ENCODE measurements at regions not wholly inside any gene's neighbourhood (a gene's known extent, or its start where the extent isn't known, plus 50 kb on each side); places are given as distances from the start of the nearest gene placed in this dataset.

- no peaks in the 10 kb centered on the region for H3K4me1 ChIP-seq (ENCODE audit: control insufficient read depth in 2 of 2, insufficient read depth in 2 of 2, low read length in 2 of 2)
- no peak overlapping the region for H3K4me3 ChIP-seq (ENCODE audit: low read length in 2 of 2)
- 97% methylated on average over 2 of the region's 2 CpGs for WGBS
- H3K9me3 ChIP-seq (ENCODE audit: control insufficient read depth in 2 of 2, insufficient read depth in 1 of 2, low read length in 1 of 2): no peaks in the 10 kb centered on the region
- no peaks in the 10 kb centered on the region for H3K36me3 ChIP-seq (ENCODE audit: control insufficient read depth in 2 of 2, insufficient read depth in 2 of 2, low read length in 1 of 2)
- no peak for DNase-seq (ENCODE audit: low read depth in 6 of 9, low spot score in 9 of 9)
- H3K27ac ChIP-seq (ENCODE audit: low read depth in 1 of 2, low read length in 1 of 2): no peak overlapping the region
- no peaks in the 10 kb centered on the region for H3K27me3 ChIP-seq (ENCODE audit: control insufficient read depth in 2 of 2, insufficient read depth in 1 of 2, low read length in 1 of 2)
Observed at GRCh38 chr3:17800232-17800631, 57.8 kb upstream of the TBC1D5 start.

- Histone ChIP-seq H3K27ac (ENCODE audit: low read depth in 1 of 2, low read length in 1 of 2) (no peak overlapping the region), H3K9me3 (ENCODE audit: control insufficient read depth in 2 of 2, insufficient read depth in 1 of 2, low read length in 1 of 2) (no peaks in the 10 kb centered on the region), H3K4me3 (ENCODE audit: low read length in 2 of 2) (no peak overlapping the region), H3K27me3 (ENCODE audit: control insufficient read depth in 2 of 2, insufficient read depth in 1 of 2, low read length in 1 of 2) (no peaks in the 10 kb centered on the region), H3K36me3 (ENCODE audit: control insufficient read depth in 2 of 2, insufficient read depth in 2 of 2, low read length in 1 of 2) (no peaks in the 10 kb centered on the region), H3K4me1 (ENCODE audit: control insufficient read depth in 2 of 2, insufficient read depth in 2 of 2, low read length in 2 of 2) (no peaks in the 10 kb centered on the region)
- DNase-seq (ENCODE audit: low read depth in 6 of 9, low spot score in 9 of 9): no peak
- 99% methylated on average over 5 of the region's 5 CpGs for WGBS
Observed at GRCh38 chr3:17799312-17799711, 56.9 kb upstream of the TBC1D5 start.

- Histone ChIP-seq H3K9me3 (ENCODE audit: control insufficient read depth in 2 of 2, insufficient read depth in 1 of 2, low read length in 1 of 2) (no peaks in the 10 kb centered on the region), H3K4me3 (ENCODE audit: low read length in 2 of 2) (no peak overlapping the region), H3K27ac (ENCODE audit: low read depth in 1 of 2, low read length in 1 of 2) (no peak overlapping the region), H3K27me3 (ENCODE audit: control insufficient read depth in 2 of 2, insufficient read depth in 1 of 2, low read length in 1 of 2) (no peaks in the 10 kb centered on the region), H3K36me3 (ENCODE audit: control insufficient read depth in 2 of 2, insufficient read depth in 2 of 2, low read length in 1 of 2) (no peaks in the 10 kb centered on the region), H3K4me1 (ENCODE audit: control insufficient read depth in 2 of 2, insufficient read depth in 2 of 2, low read length in 2 of 2) (no peaks in the 10 kb centered on the region)
- DNase-seq (ENCODE audit: low read depth in 6 of 9, low spot score in 9 of 9): no peak
Observed at GRCh38 chr3:17798000-17798399, 55.6 kb upstream of the TBC1D5 start.

GRCh38 chr3:17795711-17796110 lies 53.3 kb upstream of the TBC1D5 start:
- no peaks in the 10 kb centered on the region for H3K4me1 ChIP-seq (ENCODE audit: control insufficient read depth in 2 of 2, insufficient read depth in 2 of 2, low read length in 2 of 2)
- no peaks in the 10 kb centered on the region for H3K36me3 ChIP-seq (ENCODE audit: control insufficient read depth in 2 of 2, insufficient read depth in 2 of 2, low read length in 1 of 2)
- 94% methylated on average over 3 of the region's 3 CpGs for WGBS
- peaks cover 0 to 3% of the 10 kb centered on the region in 2 donors for H3K9me3 ChIP-seq (ENCODE audit: control insufficient read depth in 2 of 2, insufficient read depth in 1 of 2, low read length in 1 of 2)
- no peaks in the 10 kb centered on the region for H3K27me3 ChIP-seq (ENCODE audit: control insufficient read depth in 2 of 2, insufficient read depth in 1 of 2, low read length in 1 of 2)
- DNase-seq (ENCODE audit: low read depth in 6 of 9, low spot score in 9 of 9): no peak
- H3K27ac ChIP-seq (ENCODE audit: low read depth in 1 of 2, low read length in 1 of 2): no peak overlapping the region
- no peak overlapping the region for H3K4me3 ChIP-seq (ENCODE audit: low read length in 2 of 2)

GRCh38 chr3:17795280-17795679 lies 52.8 kb upstream of the TBC1D5 start:
- DNase-seq (ENCODE audit: low read depth in 6 of 9, low spot score in 9 of 9): no peak
- H3K36me3 ChIP-seq (ENCODE audit: control insufficient read depth in 2 of 2, insufficient read depth in 2 of 2, low read length in 1 of 2): no peaks in the 10 kb centered on the region
- 98% methylated on average over 1 of the region's 1 CpG for WGBS

DNA sequence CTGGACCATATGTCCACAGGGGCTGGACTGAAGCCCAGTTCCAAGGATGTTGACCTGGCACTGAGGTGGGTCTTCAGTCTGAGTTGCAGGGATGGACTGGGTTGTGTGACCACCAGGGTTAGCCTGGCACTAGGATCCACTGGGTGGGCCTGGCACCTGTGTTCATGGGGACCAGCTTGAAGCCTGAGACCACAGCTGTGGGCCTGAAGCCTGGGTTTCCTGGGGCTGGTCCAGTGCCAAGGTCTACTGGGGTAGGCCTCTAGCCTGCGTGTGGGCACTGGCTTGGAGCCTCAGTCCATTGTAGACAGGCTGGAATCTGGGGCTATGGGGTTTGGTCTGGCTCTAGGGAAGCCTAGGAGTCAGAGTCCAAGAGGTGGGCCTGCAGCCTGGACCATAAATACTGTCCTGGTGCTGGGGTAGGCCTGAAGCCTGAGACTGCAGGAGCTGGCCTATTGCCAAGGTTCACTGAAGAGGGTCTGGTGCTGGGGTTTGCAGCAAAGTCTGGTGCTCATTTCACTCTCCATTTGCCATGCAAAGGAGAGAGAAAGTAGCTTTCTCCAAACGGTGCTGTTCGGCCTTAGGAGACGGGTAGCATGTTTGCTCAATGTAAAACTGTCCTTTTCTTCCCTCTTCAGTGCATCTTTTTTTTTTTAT lies 51.2 kb upstream of the TBC1D5 start:
- Histone ChIP-seq H3K36me3 (ENCODE audit: control insufficient read depth in 2 of 2, insufficient read depth in 2 of 2, low read length in 1 of 2) (no peaks in the 10 kb centered on the region), H3K4me1 (ENCODE audit: control insufficient read depth in 2 of 2, insufficient read depth in 2 of 2, low read length in 2 of 2) (no peaks in the 10 kb centered on the region), H3K4me3 (ENCODE audit: low read length in 2 of 2) (no peak overlapping the region), H3K27me3 (ENCODE audit: control insufficient read depth in 2 of 2, insufficient read depth in 1 of 2, low read length in 1 of 2) (no peaks in the 10 kb centered on the region), H3K27ac (ENCODE audit: low read depth in 1 of 2, low read length in 1 of 2) (no peak overlapping the region), H3K9me3 (ENCODE audit: control insufficient read depth in 2 of 2, insufficient read depth in 1 of 2, low read length in 1 of 2) (peaks cover 0 to 3% of the 10 kb centered on the region in 2 donors)
- no peak for DNase-seq (ENCODE audit: low read depth in 6 of 9, low spot score in 9 of 9)
- 96% methylated on average over 4 of the region's 4 CpGs for WGBS

More at GRCh38 chr3:17795280-17795679, 52.8 kb upstream of the TBC1D5 start:
- H3K4me1 ChIP-seq (ENCODE audit: control insufficient read depth in 2 of 2, insufficient read depth in 2 of 2, low read length in 2 of 2): no peaks in the 10 kb centered on the region
- no peak overlapping the region for H3K27ac ChIP-seq (ENCODE audit: low read depth in 1 of 2, low read length in 1 of 2)
- H3K27me3 ChIP-seq (ENCODE audit: control insufficient read depth in 2 of 2, insufficient read depth in 1 of 2, low read length in 1 of 2): no peaks in the 10 kb centered on the region
- peaks cover 0 to 3% of the 10 kb centered on the region in 2 donors for H3K9me3 ChIP-seq (ENCODE audit: control insufficient read depth in 2 of 2, insufficient read depth in 1 of 2, low read length in 1 of 2)
- no peak overlapping the region for H3K4me3 ChIP-seq (ENCODE audit: low read length in 2 of 2)

Measured in thymus (tissue), 11 donors.